ENCODE measurements at regions not wholly inside any gene's neighbourhood (a gene's known extent, or its start where the extent isn't known, plus 50 kb on each side); places are given as distances from the start of the nearest gene placed in this dataset.

- H4K20me1 ChIP-seq (ENCODE audit: insufficient read depth, low read length), result no peaks in the 10 kb centered on the region
- no TSS peak for BruUV-seq (replicated peaks)
- H2AFZ ChIP-seq (ENCODE audit: low read length), result no peak overlapping the region
- POLR2A ChIA-PET, result no interaction called here
- no peak overlapping the region for H3K4me2 ChIP-seq (ENCODE audit: low read length)
- H3K4me3 ChIP-seq (ENCODE audit: low read depth, low read length, poor library complexity, severe bottlenecking), result no peak overlapping the region
- TF ChIP-seq CTCF (conservative IDR thresholded peaks at IDR 0.05; ENCODE audit: low read length) (no peak), EZH2phosphoT487 (IDR thresholded peaks at IDR 0.05; ENCODE audit: borderline replicate concordance, low read depth, low read length) (no peak)
- no peaks in the 10 kb centered on the region for H3K36me3 ChIP-seq (ENCODE audit: insufficient read depth, low read length)
- no peak for DNase-seq (ENCODE audit: low spot score)
- CTCF ChIA-PET (ENCODE audit: unreplicated experiment), result no interaction called here
- H3K9me3 ChIP-seq (ENCODE audit: low read length), result no peaks in the 10 kb centered on the region
- H3K4me1 ChIP-seq (ENCODE audit: insufficient read depth, low read length, poor library complexity, severe bottlenecking), result no peaks in the 10 kb centered on the region
- H3K27ac ChIP-seq (ENCODE audit: low read depth, low read length, poor library complexity, severe bottlenecking), result no peak overlapping the region
- intact Hi-C loops (cut with micrococcal nuclease; ENCODE audit: unreplicated experiment), result no loop called here
- H3K79me2 ChIP-seq (ENCODE audit: insufficient read depth, low read depth, low read length), result no peaks in the 10 kb centered on the region
- no peaks in the 10 kb centered on the region for H3K9me2 ChIP-seq (ENCODE audit: insufficient read depth, low read length)
These were observed 381.2 kb downstream of the SETD4 start for GRCh38 chr21:35679076-35679475.

GRCh38 chr21:35678393-35678792 is 381.9 kb downstream of the SETD4 start:
- Histone ChIP-seq H3K9me3 (ENCODE audit: low read length) (no peaks in the 10 kb centered on the region), H2AFZ (ENCODE audit: low read length) (no peak overlapping the region), H3K79me2 (ENCODE audit: insufficient read depth, low read depth, low read length) (no peaks in the 10 kb centered on the region), H3K4me1 (ENCODE audit: insufficient read depth, low read length, poor library complexity, severe bottlenecking) (no peaks in the 10 kb centered on the region), H3K36me3 (ENCODE audit: insufficient read depth, low read length) (no peaks in the 10 kb centered on the region), H3K4me3 (ENCODE audit: low read depth, low read length, poor library complexity, severe bottlenecking) (no peak overlapping the region), H3K9me2 (ENCODE audit: insufficient read depth, low read length) (no peaks in the 10 kb centered on the region), H4K20me1 (ENCODE audit: insufficient read depth, low read length) (no peaks in the 10 kb centered on the region), H3K4me2 (ENCODE audit: low read length) (no peak overlapping the region), H3K27ac (ENCODE audit: low read depth, low read length, poor library complexity, severe bottlenecking) (no peak overlapping the region)
- intact Hi-C loops (cut with micrococcal nuclease; ENCODE audit: unreplicated experiment), result no loop called here
- DNase-seq (ENCODE audit: low spot score), result no peak
- no TSS peak for BruUV-seq (replicated peaks)
- no peak for TF ChIP-seq EZH2phosphoT487 (IDR thresholded peaks at IDR 0.05; ENCODE audit: borderline replicate concordance, low read depth, low read length)
- TF ChIP-seq CTCF (conservative IDR thresholded peaks at IDR 0.05; ENCODE audit: low read length), result no peak
- ChIA-PET CTCF (ENCODE audit: unreplicated experiment) (no interaction called here), POLR2A (interaction anchor here (0.6 kb wide), 1 partner anchor 120 kb away, joined by 3 read pairs; no protein-coding TSS in a partner anchor)

GRCh38 chr21:35677298-35677841 is 383.0 kb downstream of the SETD4 start:
- TF ChIP-seq EZH2phosphoT487 (IDR thresholded peaks at IDR 0.05; ENCODE audit: borderline replicate concordance, low read depth, low read length), result no peak
- TF ChIP-seq CTCF (conservative IDR thresholded peaks at IDR 0.05; ENCODE audit: low read length), result no peak
- no peaks in the 10 kb centered on the region for H3K79me2 ChIP-seq (ENCODE audit: insufficient read depth, low read depth, low read length)
- H3K9me2 ChIP-seq (ENCODE audit: insufficient read depth, low read length), result no peaks in the 10 kb centered on the region
- intact Hi-C loops (cut with micrococcal nuclease; ENCODE audit: unreplicated experiment), result no loop called here
- ChIA-PET POLR2A (no interaction called here), CTCF (ENCODE audit: unreplicated experiment) (no interaction called here)
- H3K9me3 ChIP-seq (ENCODE audit: low read length), result no peaks in the 10 kb centered on the region
- H3K27ac ChIP-seq (ENCODE audit: low read depth, low read length, poor library complexity, severe bottlenecking), result no peak overlapping the region
- H3K4me3 ChIP-seq (ENCODE audit: low read depth, low read length, poor library complexity, severe bottlenecking), result no peak overlapping the region
- no peak overlapping the region for H3K4me2 ChIP-seq (ENCODE audit: low read length)
- H3K36me3 ChIP-seq (ENCODE audit: insufficient read depth, low read length), result no peaks in the 10 kb centered on the region
- BruUV-seq (replicated peaks), result no TSS peak
- H2AFZ ChIP-seq (ENCODE audit: low read length), result no peak overlapping the region
- no peak for DNase-seq (ENCODE audit: low spot score)
- H4K20me1 ChIP-seq (ENCODE audit: insufficient read depth, low read length), result no peaks in the 10 kb centered on the region
- no peaks in the 10 kb centered on the region for H3K4me1 ChIP-seq (ENCODE audit: insufficient read depth, low read length, poor library complexity, severe bottlenecking)

Measured in OCI-LY7 (cell line).